Panc1 (cell line): ENCODE measurements at regions not wholly inside any gene's neighbourhood (a gene's known extent, or its start where the extent isn't known, plus 50 kb on each side); places are given as distances from the start of the nearest gene placed in this dataset.

Experiments
- POLR2AphosphoS5 ChIP-seq: IDR thresholded peaks from 2 replicates; pipeline ENCODE4 v1.6.1; 2012; ENCODE audit warnings: mild to moderate bottlenecking, low read depth, low read length, moderate library complexity
- REST ChIP-seq, 2 experiments: IDR thresholded peaks; 2 replicates each; pipeline ENCODE4 v1.6.1; 2011 to 2012; ENCODE audit warnings: low read depth in 2 of 2, control low read depth in 1 of 2, low read length in 1 of 2, mild to moderate bottlenecking in 1 of 2, moderate library complexity in 1 of 2; ENCODE audit not compliant: insufficient read depth in 1 of 2
- SIN3A ChIP-seq: IDR thresholded peaks from 2 replicates; pipeline ENCODE4 v1.6.1; 2012; ENCODE audit warnings: low read depth, mild to moderate bottlenecking, low read length, moderate library complexity, borderline replicate concordance; ENCODE audit not compliant: insufficient read depth
- TCF7L2 ChIP-seq: IDR thresholded peaks from 2 replicates; pipeline ENCODE4 v1.6.1; 2011; ENCODE audit warnings: mild to moderate bottlenecking, low read depth, low read length, inconsistent platforms
- TF ChIP-seq, protein P1 (sequence below): fragments of 450-650 bp; IDR thresholded peaks from 2 replicates; pipeline ENCODE4 v1.5.1; 2017; ENCODE audit warnings: mild to moderate bottlenecking

DNA sequence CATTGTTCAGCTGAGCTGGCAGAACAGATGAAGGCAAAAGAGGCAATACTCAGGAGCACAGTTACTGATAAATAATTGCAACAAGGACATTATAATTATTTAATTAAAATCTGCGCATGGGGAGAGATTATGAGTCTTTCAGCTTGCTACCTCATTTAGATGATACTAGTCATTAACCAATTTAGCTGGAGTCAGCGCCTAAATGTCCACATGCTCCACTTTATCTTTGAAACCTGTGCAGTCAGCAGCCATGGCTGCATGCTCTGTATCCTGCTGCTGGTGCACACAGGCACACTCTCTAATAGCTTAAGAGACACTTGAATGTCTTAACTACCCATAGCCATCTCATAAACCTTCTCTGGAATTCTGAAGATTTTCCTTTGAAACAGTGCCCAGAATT lies 196.8 kb downstream of the PPP1R3A start:
- TF ChIP-seq, protein P1, sequence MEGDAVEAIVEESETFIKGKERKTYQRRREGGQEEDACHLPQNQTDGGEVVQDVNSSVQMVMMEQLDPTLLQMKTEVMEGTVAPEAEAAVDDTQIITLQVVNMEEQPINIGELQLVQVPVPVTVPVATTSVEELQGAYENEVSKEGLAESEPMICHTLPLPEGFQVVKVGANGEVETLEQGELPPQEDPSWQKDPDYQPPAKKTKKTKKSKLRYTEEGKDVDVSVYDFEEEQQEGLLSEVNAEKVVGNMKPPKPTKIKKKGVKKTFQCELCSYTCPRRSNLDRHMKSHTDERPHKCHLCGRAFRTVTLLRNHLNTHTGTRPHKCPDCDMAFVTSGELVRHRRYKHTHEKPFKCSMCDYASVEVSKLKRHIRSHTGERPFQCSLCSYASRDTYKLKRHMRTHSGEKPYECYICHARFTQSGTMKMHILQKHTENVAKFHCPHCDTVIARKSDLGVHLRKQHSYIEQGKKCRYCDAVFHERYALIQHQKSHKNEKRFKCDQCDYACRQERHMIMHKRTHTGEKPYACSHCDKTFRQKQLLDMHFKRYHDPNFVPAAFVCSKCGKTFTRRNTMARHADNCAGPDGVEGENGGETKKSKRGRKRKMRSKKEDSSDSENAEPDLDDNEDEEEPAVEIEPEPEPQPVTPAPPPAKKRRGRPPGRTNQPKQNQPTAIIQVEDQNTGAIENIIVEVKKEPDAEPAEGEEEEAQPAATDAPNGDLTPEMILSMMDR, result no peak
- TF ChIP-seq SIN3A (no peak), POLR2AphosphoS5 (no peak), REST (IDR thresholded peaks at IDR 0.05; ENCODE audit: insufficient read depth in 1 of 2, low read depth in 2 of 2, low read length in 1 of 2) (no peak), TCF7L2 (no peak)
